ENCODE measurements at regions not wholly inside any gene's neighbourhood (a gene's known extent, or its start where the extent isn't known, plus 50 kb on each side); places are given as distances from the start of the nearest gene placed in this dataset.

GRCh38 chr18:47593744-47594472 is 336.6 kb downstream of the SMAD2 start:
- Histone ChIP-seq H3K4me1 (ENCODE audit: insufficient read depth, low read length) (no peaks in the 10 kb centered on the region), H3K9ac (ENCODE audit: low read length) (no peak overlapping the region), H3K9me3 (ENCODE audit: low read length) (no peaks in the 10 kb centered on the region), H3K27me3 (ENCODE audit: control insufficient read depth in 1 of 2, insufficient read depth in 2 of 2, low read length in 2 of 2) (peaks cover 0 to 8% of the 10 kb centered on the region in 2 donors), H3K27ac (ENCODE audit: low read depth, low read length) (no peak overlapping the region), H3K36me3 (ENCODE audit: insufficient read depth, low read length) (no peaks in the 10 kb centered on the region), H3K4me3 (ENCODE audit: low read depth in 1 of 2, low read length in 2 of 2) (no peak overlapping the region)

DNA sequence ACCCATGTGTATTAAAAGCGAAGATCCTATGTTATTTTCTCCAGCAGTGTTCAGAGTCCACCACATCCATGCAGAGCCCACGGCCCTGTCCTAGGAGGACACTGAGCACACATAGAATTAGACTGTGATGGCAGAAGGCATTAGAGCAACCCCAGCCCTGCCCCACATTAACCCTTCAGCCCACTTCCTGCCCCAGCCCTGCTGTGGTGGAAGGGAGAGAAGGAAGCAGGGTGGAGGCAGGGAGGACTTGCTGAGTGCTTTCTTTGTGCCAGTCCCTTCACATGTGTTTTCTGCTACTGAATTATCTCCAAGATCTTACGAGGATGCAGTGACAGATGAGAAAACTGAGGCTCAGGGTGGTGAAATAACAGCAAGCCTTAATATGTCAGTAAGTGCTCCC is 339.0 kb downstream of the SMAD2 start:
- H3K27ac ChIP-seq (ENCODE audit: low read depth, low read length), result no peak overlapping the region
- no peaks in the 10 kb centered on the region for H3K36me3 ChIP-seq (ENCODE audit: insufficient read depth, low read length)
- no peak overlapping the region for H3K9ac ChIP-seq (ENCODE audit: low read length)
- no peaks in the 10 kb centered on the region for H3K4me1 ChIP-seq (ENCODE audit: insufficient read depth, low read length)
- H3K4me3 ChIP-seq (ENCODE audit: low read depth in 1 of 2, low read length in 2 of 2), result no peak overlapping the region
- no peaks in the 10 kb centered on the region for H3K9me3 ChIP-seq (ENCODE audit: low read length)
- H3K27me3 ChIP-seq (ENCODE audit: control insufficient read depth in 1 of 2, insufficient read depth in 2 of 2, low read length in 2 of 2), result peaks cover 0 to 8% of the 10 kb centered on the region in 2 donors

DNA sequence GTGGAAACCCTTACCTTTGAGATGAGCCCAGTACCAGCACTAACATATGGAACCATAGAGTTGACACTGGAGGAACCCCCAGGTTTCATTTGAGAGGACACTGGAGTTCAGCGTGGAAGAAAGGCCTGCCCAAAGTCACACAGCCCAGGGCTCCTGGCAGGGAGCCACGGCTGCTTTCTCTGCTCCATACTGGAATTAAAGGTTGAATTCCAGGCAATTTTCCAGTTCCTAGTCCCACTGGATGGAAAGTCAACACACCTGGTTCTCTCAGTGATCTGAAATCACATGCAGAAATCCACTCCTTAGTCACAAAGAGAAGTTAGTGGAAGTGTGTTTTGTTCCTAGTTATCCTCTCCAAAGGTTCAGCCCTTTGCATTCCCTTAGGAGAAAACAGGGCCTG is 336.1 kb upstream of the SKOR2 start:
- H3K36me3 ChIP-seq (ENCODE audit: insufficient read depth, low read length), result no peaks in the 10 kb centered on the region
- H3K4me3 ChIP-seq (ENCODE audit: low read depth in 1 of 2, low read length in 2 of 2), result no peak overlapping the region
- no peak overlapping the region for H3K27ac ChIP-seq (ENCODE audit: low read depth, low read length)
- H3K27me3 ChIP-seq (ENCODE audit: control insufficient read depth in 1 of 2, insufficient read depth in 2 of 2, low read length in 2 of 2), result no peaks in the 10 kb centered on the region
- H3K4me1 ChIP-seq (ENCODE audit: insufficient read depth, low read length), result no peaks in the 10 kb centered on the region
- no peaks in the 10 kb centered on the region for H3K9me3 ChIP-seq (ENCODE audit: low read length)
- no peak overlapping the region for H3K9ac ChIP-seq (ENCODE audit: low read length)

DNA sequence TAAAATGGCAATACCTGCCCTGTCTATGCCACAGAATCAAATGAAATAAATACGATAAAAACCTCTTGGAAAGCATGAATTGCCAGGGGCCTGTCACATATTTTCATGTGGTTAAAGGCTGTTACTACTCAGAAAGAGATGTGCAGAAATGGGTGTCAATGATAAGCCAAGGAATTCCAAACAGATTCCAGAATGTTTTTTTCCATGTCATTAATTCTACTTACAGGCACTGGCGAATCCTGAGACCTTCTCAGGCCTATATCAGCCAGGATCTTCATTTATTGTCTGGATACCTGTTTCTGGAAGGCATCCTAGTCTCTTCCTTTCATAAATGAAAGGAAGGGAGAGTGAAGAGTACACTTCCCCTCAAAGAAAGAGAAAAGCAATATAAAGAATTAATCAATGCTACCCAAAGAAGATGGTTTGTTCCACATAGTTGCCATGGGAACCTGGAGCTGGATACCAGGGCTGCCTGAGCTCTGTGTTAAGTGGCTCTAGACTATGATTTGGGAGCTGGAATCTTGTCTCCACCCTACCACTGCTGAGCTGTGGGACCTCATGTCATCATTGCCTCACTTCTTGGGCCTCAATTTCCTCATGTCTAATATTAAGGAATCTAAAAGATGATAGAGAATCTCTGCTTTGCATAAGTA is 335.1 kb upstream of the SKOR2 start:
- no peak overlapping the region for H3K27ac ChIP-seq (ENCODE audit: low read depth, low read length)
- H3K9ac ChIP-seq (ENCODE audit: low read length), result no peak overlapping the region

GRCh38 chr18:47585914-47586313 is 334.5 kb upstream of the SKOR2 start:
- H3K9ac ChIP-seq (ENCODE audit: low read length), result no peak overlapping the region
- no peak overlapping the region for H3K4me3 ChIP-seq (ENCODE audit: low read depth in 1 of 2, low read length in 2 of 2)
- no peaks in the 10 kb centered on the region for H3K27me3 ChIP-seq (ENCODE audit: control insufficient read depth in 1 of 2, insufficient read depth in 2 of 2, low read length in 2 of 2)
- H3K4me1 ChIP-seq (ENCODE audit: insufficient read depth, low read length), result no peaks in the 10 kb centered on the region
- H3K9me3 ChIP-seq (ENCODE audit: low read length), result no peaks in the 10 kb centered on the region
- no peaks in the 10 kb centered on the region for H3K36me3 ChIP-seq (ENCODE audit: insufficient read depth, low read length)
- H3K27ac ChIP-seq (ENCODE audit: low read depth, low read length), result no peak overlapping the region

More for the DNA sequence above, 335.1 kb upstream of the SKOR2 start:
- no peaks in the 10 kb centered on the region for H3K36me3 ChIP-seq (ENCODE audit: insufficient read depth, low read length)
- no peaks in the 10 kb centered on the region for H3K4me1 ChIP-seq (ENCODE audit: insufficient read depth, low read length)
- no peaks in the 10 kb centered on the region for H3K27me3 ChIP-seq (ENCODE audit: control insufficient read depth in 1 of 2, insufficient read depth in 2 of 2, low read length in 2 of 2)
- no peaks in the 10 kb centered on the region for H3K9me3 ChIP-seq (ENCODE audit: low read length)
- H3K4me3 ChIP-seq (ENCODE audit: low read depth in 1 of 2, low read length in 2 of 2), result no peak overlapping the region

DNA sequence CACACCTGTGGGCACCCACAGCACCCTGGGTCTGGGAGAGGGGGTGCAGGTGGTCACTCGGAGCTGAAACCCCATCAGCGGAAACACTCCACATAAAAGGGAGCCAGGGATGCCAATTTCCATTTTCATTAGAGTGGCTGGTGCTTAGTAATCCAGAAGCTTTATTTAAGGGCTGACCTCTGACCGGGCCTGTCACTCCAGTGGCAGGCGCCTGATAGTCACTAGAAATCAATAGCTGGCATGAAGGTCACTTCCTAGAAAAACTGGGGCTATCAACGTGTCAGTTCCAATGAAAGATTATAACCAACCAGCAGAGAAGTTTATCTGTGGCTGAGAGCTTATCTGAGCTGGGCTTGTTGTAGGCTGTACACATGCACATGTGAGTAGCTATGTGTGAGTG is 333.7 kb upstream of the SKOR2 start:
- Histone ChIP-seq H3K36me3 (ENCODE audit: insufficient read depth, low read length) (no peaks in the 10 kb centered on the region), H3K4me3 (ENCODE audit: low read depth in 1 of 2, low read length in 2 of 2) (no peak overlapping the region), H3K9me3 (ENCODE audit: low read length) (no peaks in the 10 kb centered on the region), H3K27ac (ENCODE audit: low read depth, low read length) (no peak overlapping the region), H3K27me3 (ENCODE audit: control insufficient read depth in 1 of 2, insufficient read depth in 2 of 2, low read length in 2 of 2) (no peaks in the 10 kb centered on the region), H3K4me1 (ENCODE audit: insufficient read depth, low read length) (no peaks in the 10 kb centered on the region), H3K9ac (ENCODE audit: low read length) (no peak overlapping the region)

GRCh38 chr18:47582093-47582492 is 330.6 kb upstream of the SKOR2 start:
- Histone ChIP-seq H3K36me3 (ENCODE audit: insufficient read depth, low read length) (no peaks in the 10 kb centered on the region), H3K9ac (ENCODE audit: low read length) (no peak overlapping the region), H3K27me3 (ENCODE audit: control insufficient read depth in 1 of 2, insufficient read depth in 2 of 2, low read length in 2 of 2) (no peaks in the 10 kb centered on the region), H3K4me1 (ENCODE audit: insufficient read depth, low read length) (no peaks in the 10 kb centered on the region), H3K27ac (ENCODE audit: low read depth, low read length) (no peak overlapping the region), H3K9me3 (ENCODE audit: low read length) (no peaks in the 10 kb centered on the region), H3K4me3 (ENCODE audit: low read depth in 1 of 2, low read length in 2 of 2) (no peak overlapping the region)

DNA sequence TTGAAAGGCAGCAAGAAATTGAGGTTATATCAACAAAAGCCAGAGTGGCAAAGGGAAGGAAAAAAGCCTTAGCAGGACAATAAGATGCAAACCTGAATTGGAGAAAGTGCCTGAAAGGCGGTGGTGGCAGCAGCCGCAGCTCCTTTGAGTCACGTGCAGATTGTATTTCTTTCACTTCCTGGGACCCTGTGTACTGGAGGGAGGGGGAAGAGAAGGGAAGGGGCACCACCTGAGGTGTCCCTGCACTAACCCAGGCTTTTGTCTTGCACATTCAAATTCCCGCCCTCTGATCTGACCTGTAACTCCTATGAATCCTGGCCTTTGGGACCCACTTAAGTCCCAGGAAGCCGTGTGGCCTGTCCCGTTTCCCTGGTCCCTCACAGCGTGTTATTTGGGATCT is 326.1 kb upstream of the SKOR2 start:
- no peaks in the 10 kb centered on the region for H3K4me1 ChIP-seq (ENCODE audit: insufficient read depth, low read length)
- H3K9me3 ChIP-seq (ENCODE audit: low read length), result no peaks in the 10 kb centered on the region

GRCh38 chr18:47574966-47575365 is 323.5 kb upstream of the SKOR2 start:
- H3K9me3 ChIP-seq (ENCODE audit: low read length), result no peaks in the 10 kb centered on the region
- no peak overlapping the region for H3K9ac ChIP-seq (ENCODE audit: low read length)
- H3K27ac ChIP-seq (ENCODE audit: low read depth, low read length), result no peak overlapping the region
- no peaks in the 10 kb centered on the region for H3K4me1 ChIP-seq (ENCODE audit: insufficient read depth, low read length)
- H3K4me3 ChIP-seq (ENCODE audit: low read depth in 1 of 2, low read length in 2 of 2), result no peak overlapping the region
- H3K36me3 ChIP-seq (ENCODE audit: insufficient read depth, low read length), result no peaks in the 10 kb centered on the region
- H3K27me3 ChIP-seq (ENCODE audit: control insufficient read depth in 1 of 2, insufficient read depth in 2 of 2, low read length in 2 of 2), result no peaks in the 10 kb centered on the region

More for the DNA sequence above, 326.1 kb upstream of the SKOR2 start:
- Histone ChIP-seq H3K9ac (ENCODE audit: low read length) (no peak overlapping the region), H3K27me3 (ENCODE audit: control insufficient read depth in 1 of 2, insufficient read depth in 2 of 2, low read length in 2 of 2) (no peaks in the 10 kb centered on the region), H3K27ac (ENCODE audit: low read depth, low read length) (no peak overlapping the region), H3K36me3 (ENCODE audit: insufficient read depth, low read length) (no peaks in the 10 kb centered on the region), H3K4me3 (ENCODE audit: low read depth in 1 of 2, low read length in 2 of 2) (no peak overlapping the region)

DNA sequence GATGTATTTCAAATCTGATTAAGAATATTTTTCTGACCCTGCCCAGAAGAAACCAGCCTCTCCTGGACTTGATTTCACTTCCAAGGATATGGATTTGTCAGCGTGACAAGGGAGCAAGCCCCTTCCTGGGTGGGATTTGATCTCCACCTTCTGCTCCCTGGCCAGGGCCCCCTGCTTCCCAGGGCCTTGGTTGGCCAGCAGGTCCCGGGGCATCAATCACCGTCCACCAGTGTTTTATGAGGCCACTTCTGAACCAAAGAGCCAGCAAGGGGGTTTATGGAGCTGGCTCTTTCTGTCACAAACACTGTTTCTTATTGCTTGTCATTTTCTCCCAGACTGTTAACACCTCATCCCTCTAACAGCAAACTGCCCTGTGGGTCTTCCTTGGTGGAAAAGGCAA is 320.5 kb upstream of the SKOR2 start:
- Histone ChIP-seq H3K4me3 (ENCODE audit: low read depth in 1 of 2, low read length in 2 of 2) (no peak overlapping the region), H3K27me3 (ENCODE audit: control insufficient read depth in 1 of 2, insufficient read depth in 2 of 2, low read length in 2 of 2) (no peaks in the 10 kb centered on the region), H3K27ac (ENCODE audit: low read depth, low read length) (no peak overlapping the region), H3K9ac (ENCODE audit: low read length) (no peak overlapping the region), H3K9me3 (ENCODE audit: low read length) (no peaks in the 10 kb centered on the region), H3K4me1 (ENCODE audit: insufficient read depth, low read length) (no peaks in the 10 kb centered on the region), H3K36me3 (ENCODE audit: insufficient read depth, low read length) (no peaks in the 10 kb centered on the region)

DNA sequence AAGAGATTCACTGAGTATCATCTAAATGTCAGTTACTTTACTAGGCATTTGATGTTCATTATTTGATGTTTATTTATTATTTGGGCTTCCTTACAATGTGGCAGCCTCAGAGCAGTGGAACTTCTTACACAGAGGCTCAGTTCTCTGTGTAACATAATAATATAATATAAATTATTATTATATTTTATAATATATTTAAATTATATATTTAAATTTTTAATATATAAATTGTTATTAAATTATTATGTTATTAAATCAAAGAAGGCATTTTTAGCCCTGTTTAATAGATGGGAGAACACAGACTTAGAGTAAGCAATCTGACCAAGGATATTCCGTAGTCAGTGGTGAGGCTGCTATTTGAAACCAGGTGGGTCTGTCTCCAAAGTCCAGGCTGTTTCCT is 315.3 kb upstream of the SKOR2 start:
- Histone ChIP-seq H3K27me3 (ENCODE audit: control insufficient read depth in 1 of 2, insufficient read depth in 2 of 2, low read length in 2 of 2) (no peaks in the 10 kb centered on the region), H3K4me3 (ENCODE audit: low read depth in 1 of 2, low read length in 2 of 2) (no peak overlapping the region), H3K27ac (ENCODE audit: low read depth, low read length) (no peak overlapping the region)

More for the DNA sequence above, 315.3 kb upstream of the SKOR2 start:
- Histone ChIP-seq H3K4me1 (ENCODE audit: insufficient read depth, low read length) (no peaks in the 10 kb centered on the region), H3K9me3 (ENCODE audit: low read length) (no peaks in the 10 kb centered on the region), H3K9ac (ENCODE audit: low read length) (no peak overlapping the region), H3K36me3 (ENCODE audit: insufficient read depth, low read length) (no peaks in the 10 kb centered on the region)

Measured in muscle layer of colon (tissue), 2 donors.